Activated CD4-positive, alpha-beta T cell treated with anti-CD3 and anti-CD28 coated beads, Interleukin-2, amount 10 ng/mL, durations not matched to agents 7 days and 5 days (primary cell): ENCODE measurements at regions not wholly inside any gene's neighbourhood (a gene's known extent, or its start where the extent isn't known, plus 50 kb on each side); places are given as distances from the start of the nearest gene placed in this dataset.

Experiments
- CTCF ChIA-PET: fragments of 350-600 bp; sonication (Branson Sonifier 250); formaldehyde crosslinking; loops from one replicate; lab custom pipeline; 2021; ENCODE audit warnings: antibody characterized with exemption; lab: Charles Lee
- POLR2A ChIA-PET: fragments of 350-600 bp; sonication (Branson Sonifier 250); formaldehyde crosslinking; loops from one replicate; lab custom pipeline; 2021; ENCODE audit warnings: antibody characterized with exemption; lab: Charles Lee
- DNase-seq: peaks from one replicate; pipeline ENCODE4 v3.0.0-alpha.2; 2020
- H3K27ac Mint-ChIP-seq: one replicate; pipeline ENCODE4 v1.8.0; 2021; ENCODE audit warnings: mild to moderate bottlenecking, moderate library complexity, mixed read lengths
- H3K27me3 Mint-ChIP-seq: one replicate; pipeline ENCODE4 v1.8.0; 2021; ENCODE audit warnings: mixed read lengths
- H3K36me3 Mint-ChIP-seq: one replicate; pipeline ENCODE4 v1.8.0; 2021; ENCODE audit warnings: low read depth, mixed read lengths
- H3K4me1 Mint-ChIP-seq: one replicate; pipeline ENCODE4 v1.8.0; 2021; ENCODE audit warnings: mixed read lengths
- H3K4me3 Mint-ChIP-seq: one replicate; pipeline ENCODE4 v1.8.0; 2021; ENCODE audit warnings: mild to moderate bottlenecking, moderate library complexity, mixed read lengths
- H3K9me3 Mint-ChIP-seq: one replicate; pipeline ENCODE4 v1.8.0; 2021; ENCODE audit warnings: mixed read lengths

- ChIA-PET CTCF (interaction anchor here (1.6 to 3.8 kb wide), 3 partner anchors 12 to 181 kb away, joined by 4 to 41 read pairs (median 5); partner anchors contain the start of gene TNFAIP3), POLR2A (no interaction called here)
- peaks cover 19% of the 10 kb centered on the region for H3K9me3 Mint-ChIP-seq
- peaks cover 22% of the 10 kb centered on the region for H3K4me1 Mint-ChIP-seq
- H3K27ac Mint-ChIP-seq: no peak overlapping the region
- no peak overlapping the region for H3K4me3 Mint-ChIP-seq
- peaks cover 7% of the 10 kb centered on the region for H3K36me3 Mint-ChIP-seq
- DNase-seq: no peak
- H3K27me3 Mint-ChIP-seq: no peaks in the 10 kb centered on the region
Measured at GRCh38 chr6:137685798-137686375, 181.2 kb upstream of the TNFAIP3 start.

- Mint-ChIP-seq H3K27me3 (no peaks in the 10 kb centered on the region), H3K4me1 (peaks cover 15% of the 10 kb centered on the region), H3K4me3 (no peak overlapping the region), H3K27ac (no peak overlapping the region), H3K36me3 (peaks cover 3% of the 10 kb centered on the region), H3K9me3 (peaks cover 13% of the 10 kb centered on the region)
- no peak for DNase-seq
- ChIA-PET CTCF (interaction anchor here (0.6 to 3.8 kb wide), 5 partner anchors 10 to 223 kb away, joined by 3 to 41 read pairs (median 3); no protein-coding TSS in a partner anchor), POLR2A (no interaction called here)
Measured at GRCh38 chr6:137687818-137688217, 179.2 kb upstream of the TNFAIP3 start.

- DNase-seq: no peak
- Mint-ChIP-seq H3K9me3 (peaks cover 13% of the 10 kb centered on the region), H3K4me3 (no peak overlapping the region), H3K36me3 (peaks cover 3% of the 10 kb centered on the region), H3K4me1 (peaks cover 12% of the 10 kb centered on the region), H3K27me3 (no peaks in the 10 kb centered on the region), H3K27ac (no peak overlapping the region)
- ChIA-PET CTCF (interaction anchor here (0.6 to 3.8 kb wide), 5 partner anchors 10 to 223 kb away, joined by 3 to 41 read pairs (median 3); no protein-coding TSS in a partner anchor), POLR2A (no interaction called here)
Measured at GRCh38 chr6:137688230-137688971, 178.7 kb upstream of the TNFAIP3 start.

- no peak overlapping the region for H3K27ac Mint-ChIP-seq
Measured at GRCh38 chr6:137689377-137689776, 177.7 kb upstream of the TNFAIP3 start.

GRCh38 chr6:137690034-137690433, 177.0 kb upstream of the TNFAIP3 start:
- H3K4me1 Mint-ChIP-seq: peaks cover 4% of the 10 kb centered on the region
- no peak overlapping the region for H3K4me3 Mint-ChIP-seq
- peaks cover 3% of the 10 kb centered on the region for H3K36me3 Mint-ChIP-seq
- CTCF ChIA-PET: interaction anchor here (1.4 to 1.8 kb wide), 2 partner anchors 9 to 18 kb away, joined by 3 to 9 read pairs; no protein-coding TSS in a partner anchor
- H3K27ac Mint-ChIP-seq: no peak overlapping the region
- peaks cover 13% of the 10 kb centered on the region for H3K9me3 Mint-ChIP-seq
- no peak for DNase-seq
- no peaks in the 10 kb centered on the region for H3K27me3 Mint-ChIP-seq
- POLR2A ChIA-PET: no interaction called here

More at GRCh38 chr6:137689377-137689776, 177.7 kb upstream of the TNFAIP3 start:
- H3K27me3 Mint-ChIP-seq: no peaks in the 10 kb centered on the region
- H3K36me3 Mint-ChIP-seq: peaks cover 3% of the 10 kb centered on the region
- peaks cover 10% of the 10 kb centered on the region for H3K4me1 Mint-ChIP-seq
- no peak overlapping the region for H3K4me3 Mint-ChIP-seq
- H3K9me3 Mint-ChIP-seq: peaks cover 13% of the 10 kb centered on the region
- no peak for DNase-seq
- ChIA-PET CTCF (interaction anchor here (1.4 kb wide), 1 partner anchor 19 kb away, joined by 3 read pairs; no protein-coding TSS in a partner anchor), POLR2A (interaction anchor here (0.6 kb wide), 1 partner anchor 156 kb away, joined by 3 read pairs; no protein-coding TSS in a partner anchor)

GRCh38 chr6:137690721-137691120, 176.3 kb upstream of the TNFAIP3 start:
- H3K27me3 Mint-ChIP-seq: no peaks in the 10 kb centered on the region
- H3K4me1 Mint-ChIP-seq: peaks cover 2% of the 10 kb centered on the region
- H3K27ac Mint-ChIP-seq: no peak overlapping the region
- DNase-seq: no peak
- H3K4me3 Mint-ChIP-seq: no peak overlapping the region
- ChIA-PET CTCF (interaction anchor here (0.7 to 1.8 kb wide), 5 partner anchors 8 to 273 kb away, joined by 3 to 9 read pairs (median 4); no protein-coding TSS in a partner anchor), POLR2A (interaction anchor here (0.6 kb wide), 1 partner anchor 33 kb away, joined by 4 read pairs; no protein-coding TSS in a partner anchor)
- H3K36me3 Mint-ChIP-seq: peaks cover 3% of the 10 kb centered on the region
- H3K9me3 Mint-ChIP-seq: peaks cover 12% of the 10 kb centered on the region

- no peaks in the 10 kb centered on the region for H3K27me3 Mint-ChIP-seq
- peaks cover 3% of the 10 kb centered on the region for H3K4me1 Mint-ChIP-seq
- H3K4me3 Mint-ChIP-seq: no peak overlapping the region
- CTCF ChIA-PET: interaction anchor here (0.7 to 1.5 kb wide), 2 partner anchors 12 to 190 kb away, joined by 3 to 5 read pairs; no protein-coding TSS in a partner anchor
- peaks cover 3% of the 10 kb centered on the region for H3K36me3 Mint-ChIP-seq
- H3K9me3 Mint-ChIP-seq: peaks cover 8% of the 10 kb centered on the region
- no peak overlapping the region for H3K27ac Mint-ChIP-seq
- DNase-seq: no peak
- POLR2A ChIA-PET: no interaction called here
Measured at GRCh38 chr6:137692308-137692707, 174.8 kb upstream of the TNFAIP3 start.

GRCh38 chr6:137692806-137693205, 174.3 kb upstream of the TNFAIP3 start:
- no peak for DNase-seq
- no peak overlapping the region for H3K4me3 Mint-ChIP-seq
- H3K27me3 Mint-ChIP-seq: no peaks in the 10 kb centered on the region
- ChIA-PET CTCF (interaction anchor here (1.5 kb wide), 1 partner anchor 189 kb away, joined by 5 read pairs; no protein-coding TSS in a partner anchor), POLR2A (no interaction called here)
- H3K36me3 Mint-ChIP-seq: peaks cover 3% of the 10 kb centered on the region
- no peak overlapping the region for H3K27ac Mint-ChIP-seq
- H3K4me1 Mint-ChIP-seq: peaks cover 7% of the 10 kb centered on the region
- peaks cover 8% of the 10 kb centered on the region for H3K9me3 Mint-ChIP-seq

- no peak for DNase-seq
- peaks cover 12% of the 10 kb centered on the region for H3K4me1 Mint-ChIP-seq
- no peaks in the 10 kb centered on the region for H3K27me3 Mint-ChIP-seq
- H3K9me3 Mint-ChIP-seq: peaks cover 8% of the 10 kb centered on the region
- peaks cover 3% of the 10 kb centered on the region for H3K36me3 Mint-ChIP-seq
- H3K27ac Mint-ChIP-seq: no peak overlapping the region
- no peak overlapping the region for H3K4me3 Mint-ChIP-seq
- ChIA-PET CTCF (interaction anchor here (0.5 to 2.6 kb wide), 6 partner anchors 11 to 188 kb away, joined by 3 to 9 read pairs (median 4); partner anchors contain the start of gene TNFAIP3), POLR2A (no interaction called here)
Measured at GRCh38 chr6:137693711-137694110, 173.3 kb upstream of the TNFAIP3 start.

- POLR2A ChIA-PET: no interaction called here
Measured at GRCh38 chr6:137696765-137697164, 170.3 kb upstream of the TNFAIP3 start.

GRCh38 chr6:137697267-137697938, 169.7 kb upstream of the TNFAIP3 start:
- Mint-ChIP-seq H3K36me3 (no peaks in the 10 kb centered on the region), H3K9me3 (no peaks in the 10 kb centered on the region), H3K27me3 (no peaks in the 10 kb centered on the region), H3K4me1 (peaks cover 27% of the 10 kb centered on the region), H3K27ac (no peak overlapping the region), H3K4me3 (no peak overlapping the region)
- DNase-seq: no peak
- ChIA-PET POLR2A (no interaction called here), CTCF (interaction anchor here (0.6 to 4.1 kb wide), 18 partner anchors 11 to 450 kb away, joined by 3 to 41 read pairs (median 5); partner anchors contain the start of gene TNFAIP3)

More at GRCh38 chr6:137696765-137697164, 170.3 kb upstream of the TNFAIP3 start:
- Mint-ChIP-seq H3K9me3 (no peaks in the 10 kb centered on the region), H3K27me3 (no peaks in the 10 kb centered on the region), H3K27ac (no peak overlapping the region), H3K36me3 (no peaks in the 10 kb centered on the region), H3K4me1 (peaks cover 27% of the 10 kb centered on the region), H3K4me3 (no peak overlapping the region)
- CTCF ChIA-PET: interaction anchor here (1.0 to 4.1 kb wide), 11 partner anchors 10 to 273 kb away, joined by 3 to 41 read pairs (median 4); partner anchors contain the start of gene TNFAIP3
- DNase-seq: no peak

GRCh38 chr6:137698636-137699030, 168.4 kb upstream of the TNFAIP3 start:
- Mint-ChIP-seq H3K36me3 (no peaks in the 10 kb centered on the region), H3K9me3 (no peaks in the 10 kb centered on the region), H3K27me3 (no peaks in the 10 kb centered on the region), H3K27ac (peak overlapping the region; percentile 87), H3K4me1 (peaks cover 27% of the 10 kb centered on the region), H3K4me3 (peak overlapping the region; percentile 33)
- ChIA-PET CTCF (interaction anchor here (0.7 to 4.1 kb wide), 17 partner anchors 8 to 306 kb away, joined by 3 to 41 read pairs (median 4); partner anchors contain the start of gene TNFAIP3), POLR2A (interaction anchor here (1.0 kb wide), 1 partner anchor 9 kb away, joined by 3 read pairs; no protein-coding TSS in a partner anchor)
- DNase-seq: no peak
